Activated naive CD4-positive, alpha-beta T cell treated with anti-CD3 and anti-CD28 coated beads, Interleukin-2, amount 10 ng/mL, durations not matched to agents 7 days and 5 days (primary cell): ENCODE measurements at regions not wholly inside any gene's neighbourhood (a gene's known extent, or its start where the extent isn't known, plus 50 kb on each side); places are given as distances from the start of the nearest gene placed in this dataset.

Experiments used
- CTCF ChIA-PET: fragments of 350-600 bp; sonication (Branson Sonifier 250); formaldehyde crosslinking; loops from one replicate; lab custom pipeline; 2021; ENCODE audit warnings: antibody characterized with exemption; lab: Charles Lee
- DNase-seq: peaks from one replicate; pipeline ENCODE4 v3.0.0-alpha.2; 2020
- H3K27ac Mint-ChIP-seq: one replicate; pipeline ENCODE4 v1.8.0; 2021; ENCODE audit warnings: mild to moderate bottlenecking, moderate library complexity, mixed read lengths
- H3K27me3 Mint-ChIP-seq: one replicate; pipeline ENCODE4 v1.8.0; 2021; ENCODE audit warnings: mild to moderate bottlenecking, mixed read lengths
- H3K36me3 Mint-ChIP-seq: one replicate; pipeline ENCODE4 v1.8.0; 2021; ENCODE audit warnings: mixed read lengths
- H3K4me1 Mint-ChIP-seq: one replicate; pipeline ENCODE4 v1.8.0; 2021; ENCODE audit warnings: mixed read lengths
- H3K4me3 Mint-ChIP-seq: one replicate; pipeline ENCODE4 v1.8.0; 2021; ENCODE audit warnings: mild to moderate bottlenecking, moderate library complexity, mixed read lengths
- H3K9me3 Mint-ChIP-seq: one replicate; pipeline ENCODE4 v1.8.0; 2021; ENCODE audit warnings: mixed read lengths

GRCh38 chr3:127097072-127097405, 95.9 kb upstream of the PRR23E start:
- no peak for DNase-seq
- Mint-ChIP-seq H3K36me3 (no peaks in the 10 kb centered on the region), H3K27ac (no peak overlapping the region), H3K4me3 (no peak overlapping the region), H3K9me3 (no peaks in the 10 kb centered on the region), H3K4me1 (no peaks in the 10 kb centered on the region), H3K27me3 (peaks cover 3% of the 10 kb centered on the region)
- CTCF ChIA-PET = no interaction called here

GRCh38 chr3:127097481-127097880, 95.5 kb upstream of the PRR23E start:
- H3K4me1 Mint-ChIP-seq = no peaks in the 10 kb centered on the region
- peaks cover 3% of the 10 kb centered on the region for H3K27me3 Mint-ChIP-seq
- no peak for DNase-seq
- H3K9me3 Mint-ChIP-seq = no peaks in the 10 kb centered on the region
- CTCF ChIA-PET = no interaction called here
- no peak overlapping the region for H3K27ac Mint-ChIP-seq
- no peaks in the 10 kb centered on the region for H3K36me3 Mint-ChIP-seq
- no peak overlapping the region for H3K4me3 Mint-ChIP-seq

DNA sequence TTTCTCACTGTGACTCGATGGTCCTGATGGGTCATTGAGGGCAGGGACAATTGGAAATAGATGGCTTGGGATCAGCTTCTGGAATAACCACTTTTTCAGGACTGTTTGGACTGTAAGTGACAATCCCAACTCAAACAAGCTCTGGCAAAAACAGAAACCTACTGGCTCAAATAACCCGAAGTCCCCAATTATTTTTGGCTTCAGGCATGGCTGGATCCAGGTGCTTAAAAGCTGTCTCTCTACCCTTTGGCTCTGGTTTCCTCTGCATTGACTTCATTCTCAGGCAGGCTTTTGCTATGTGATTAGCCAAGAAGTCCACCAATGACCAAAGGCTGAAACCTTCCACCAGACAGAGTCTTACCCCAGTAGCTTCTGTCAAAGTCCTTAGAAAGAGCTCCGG, 92.9 kb upstream of the PRR23E start:
- Mint-ChIP-seq H3K27ac (no peak overlapping the region), H3K4me1 (no peaks in the 10 kb centered on the region), H3K4me3 (no peak overlapping the region), H3K36me3 (no peaks in the 10 kb centered on the region), H3K27me3 (peaks cover 3% of the 10 kb centered on the region), H3K9me3 (no peaks in the 10 kb centered on the region)
- CTCF ChIA-PET = no interaction called here
- DNase-seq = no peak

DNA sequence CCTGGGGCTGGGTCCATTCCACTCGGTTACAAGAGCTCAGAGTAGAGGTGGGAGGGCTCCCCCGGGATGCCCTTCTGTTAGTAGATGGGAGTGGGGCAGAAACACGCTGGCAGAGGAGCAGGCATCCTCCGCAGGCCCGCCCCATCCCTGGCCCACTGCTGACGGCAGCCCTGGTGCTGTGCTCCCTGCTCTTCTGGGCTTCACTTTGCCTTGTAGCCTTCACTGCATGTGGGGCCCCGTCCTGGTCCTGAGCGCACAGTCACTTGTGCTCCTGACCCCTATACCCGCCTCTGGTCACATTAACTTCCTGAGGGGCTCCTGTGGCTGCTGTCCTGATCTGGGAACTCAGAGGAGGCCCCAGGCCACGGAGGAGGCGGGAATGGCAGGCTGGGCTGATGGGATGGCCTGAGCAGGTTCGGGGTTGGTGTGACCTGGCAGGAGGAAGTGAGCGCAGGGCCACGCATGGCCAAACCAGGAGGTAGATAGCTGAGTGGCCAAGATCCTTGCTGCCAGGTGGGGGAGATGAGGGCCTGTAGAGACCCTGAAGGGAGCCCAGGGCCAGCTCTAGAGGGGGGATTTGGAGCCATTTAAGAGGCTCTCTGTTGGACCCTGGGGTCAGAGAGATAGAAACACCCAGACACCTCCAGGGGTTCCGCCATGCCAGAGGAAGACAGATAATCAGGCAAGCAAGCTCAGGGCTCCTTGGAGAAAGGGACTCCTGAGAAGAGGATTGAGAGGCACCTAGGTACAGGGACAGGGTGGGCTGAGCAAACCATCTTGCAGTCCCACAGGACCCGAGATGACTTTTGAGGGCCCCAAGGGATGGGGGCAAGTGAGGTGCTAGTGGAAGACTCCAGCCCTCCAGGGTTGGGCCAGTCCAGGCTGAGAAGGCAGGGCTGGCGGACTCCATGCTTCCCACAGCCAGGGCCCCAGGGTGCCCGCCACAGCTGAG, 92.2 kb upstream of the PRR23E start:
- no peaks in the 10 kb centered on the region for H3K36me3 Mint-ChIP-seq
- CTCF ChIA-PET = no interaction called here
- H3K4me3 Mint-ChIP-seq = no peak overlapping the region
- H3K9me3 Mint-ChIP-seq = no peaks in the 10 kb centered on the region
- H3K27ac Mint-ChIP-seq = no peak overlapping the region
- peaks cover 3% of the 10 kb centered on the region for H3K27me3 Mint-ChIP-seq
- H3K4me1 Mint-ChIP-seq = no peaks in the 10 kb centered on the region
- no peak for DNase-seq

DNA sequence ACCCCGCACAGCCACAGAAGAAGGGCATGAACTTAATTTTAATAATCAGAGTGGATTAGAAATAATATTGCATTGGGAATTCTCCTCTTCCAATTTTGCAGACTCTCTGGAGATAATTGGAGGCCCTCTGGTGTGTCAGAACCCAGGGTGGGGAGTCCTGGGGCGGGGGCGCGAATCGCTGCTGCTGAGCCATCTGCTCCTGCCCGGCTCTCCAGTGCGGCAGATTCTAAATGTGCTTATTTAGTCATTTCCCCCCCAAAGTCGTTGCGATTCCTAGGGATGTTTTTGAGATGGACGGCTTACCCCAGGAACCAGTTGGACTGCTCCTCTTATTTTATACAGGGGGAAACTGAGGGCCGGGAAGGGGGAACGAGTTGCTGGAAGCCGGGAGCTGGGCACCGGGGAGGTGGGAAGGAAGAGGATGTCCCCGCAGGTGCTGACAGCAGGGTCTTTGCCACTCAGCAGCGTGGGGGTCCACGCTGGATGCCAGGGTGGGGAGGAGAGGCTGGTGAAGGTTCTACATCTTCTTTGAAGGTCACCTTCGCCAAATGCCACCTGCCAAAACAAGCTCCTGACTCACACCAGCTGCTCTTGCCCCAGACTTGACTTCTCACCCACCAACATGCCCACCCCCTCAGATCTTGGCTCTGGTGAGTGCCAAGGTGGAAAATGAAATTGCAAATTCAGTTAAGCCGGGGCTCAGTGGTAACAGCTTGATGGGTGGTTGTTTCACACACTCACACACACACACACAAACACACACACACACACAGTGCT, 91.3 kb upstream of the PRR23E start:
- CTCF ChIA-PET = no interaction called here
- DNase-seq = no peak
- no peaks in the 10 kb centered on the region for H3K9me3 Mint-ChIP-seq
- no peak overlapping the region for H3K4me3 Mint-ChIP-seq
- no peaks in the 10 kb centered on the region for H3K36me3 Mint-ChIP-seq
- no peak overlapping the region for H3K27ac Mint-ChIP-seq
- no peaks in the 10 kb centered on the region for H3K4me1 Mint-ChIP-seq
- peaks cover 3% of the 10 kb centered on the region for H3K27me3 Mint-ChIP-seq

DNA sequence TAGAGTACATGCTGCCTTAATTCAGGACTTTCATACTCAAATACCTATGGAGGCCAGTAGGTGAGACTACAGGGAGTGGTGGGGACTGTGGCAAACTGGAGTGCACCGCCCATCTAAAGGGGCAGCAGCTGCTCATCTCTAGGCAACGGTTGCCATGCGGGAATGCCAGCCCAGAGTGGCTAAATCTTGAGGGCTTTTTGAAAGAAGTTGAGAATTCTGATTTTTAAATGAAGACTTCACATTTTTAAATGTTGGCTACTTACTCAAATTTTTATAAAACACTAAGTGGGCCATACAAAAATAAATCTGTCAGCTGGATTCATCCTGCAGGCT, 90.8 kb upstream of the PRR23E start:
- CTCF ChIA-PET = no interaction called here
- no peak for DNase-seq
- Mint-ChIP-seq H3K4me3 (no peak overlapping the region), H3K36me3 (no peaks in the 10 kb centered on the region), H3K4me1 (no peaks in the 10 kb centered on the region), H3K27ac (no peak overlapping the region), H3K9me3 (no peaks in the 10 kb centered on the region), H3K27me3 (peaks cover 3% of the 10 kb centered on the region)

- H3K27me3 Mint-ChIP-seq = peaks cover 3% of the 10 kb centered on the region
- H3K27ac Mint-ChIP-seq = no peak overlapping the region
- CTCF ChIA-PET = no interaction called here
- no peaks in the 10 kb centered on the region for H3K4me1 Mint-ChIP-seq
- H3K36me3 Mint-ChIP-seq = no peaks in the 10 kb centered on the region
- H3K9me3 Mint-ChIP-seq = no peaks in the 10 kb centered on the region
- H3K4me3 Mint-ChIP-seq = no peak overlapping the region
- DNase-seq = no peak
These were observed 90.3 kb upstream of the PRR23E start for GRCh38 chr3:127102587-127102986.

GRCh38 chr3:127103080-127103479, 89.9 kb upstream of the PRR23E start:
- no peak for DNase-seq
- Mint-ChIP-seq H3K4me3 (no peak overlapping the region), H3K4me1 (no peaks in the 10 kb centered on the region), H3K27me3 (peaks cover 3% of the 10 kb centered on the region), H3K9me3 (no peaks in the 10 kb centered on the region), H3K36me3 (no peaks in the 10 kb centered on the region), H3K27ac (no peak overlapping the region)
- CTCF ChIA-PET = no interaction called here

- Mint-ChIP-seq H3K4me3 (no peak overlapping the region), H3K4me1 (no peaks in the 10 kb centered on the region), H3K9me3 (no peaks in the 10 kb centered on the region), H3K27me3 (peaks cover 3% of the 10 kb centered on the region), H3K27ac (no peak overlapping the region), H3K36me3 (no peaks in the 10 kb centered on the region)
- CTCF ChIA-PET = interaction anchor here (1.3 kb wide), 1 partner anchor 352 kb away, joined by 4 read pairs; no protein-coding TSS in a partner anchor
- no peak for DNase-seq
These were observed 88.3 kb upstream of the PRR23E start for GRCh38 chr3:127104586-127104985.

DNA sequence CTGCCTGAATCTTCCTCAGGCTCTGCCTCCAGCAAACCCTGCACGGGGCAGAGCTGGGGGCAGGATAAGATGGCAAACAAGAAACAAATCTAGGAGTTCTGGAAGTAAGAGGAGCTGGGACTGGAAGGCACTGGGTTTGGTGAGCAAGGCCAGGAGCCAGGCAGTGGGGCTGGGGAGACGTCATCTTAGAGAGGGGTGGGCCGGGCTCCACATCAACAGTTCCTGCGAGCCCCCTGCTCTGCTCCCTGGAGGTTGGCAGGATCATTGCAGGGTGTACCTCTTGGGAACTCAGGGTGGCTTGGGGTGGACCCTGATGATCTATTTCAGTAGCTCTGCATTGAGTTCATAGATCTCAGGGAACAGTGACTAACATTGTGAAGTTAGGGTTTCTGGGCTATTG, 87.3 kb upstream of the PRR23E start:
- CTCF ChIA-PET = interaction anchor here (1.3 kb wide), 1 partner anchor 353 kb away, joined by 4 read pairs; no protein-coding TSS in a partner anchor

DNA sequence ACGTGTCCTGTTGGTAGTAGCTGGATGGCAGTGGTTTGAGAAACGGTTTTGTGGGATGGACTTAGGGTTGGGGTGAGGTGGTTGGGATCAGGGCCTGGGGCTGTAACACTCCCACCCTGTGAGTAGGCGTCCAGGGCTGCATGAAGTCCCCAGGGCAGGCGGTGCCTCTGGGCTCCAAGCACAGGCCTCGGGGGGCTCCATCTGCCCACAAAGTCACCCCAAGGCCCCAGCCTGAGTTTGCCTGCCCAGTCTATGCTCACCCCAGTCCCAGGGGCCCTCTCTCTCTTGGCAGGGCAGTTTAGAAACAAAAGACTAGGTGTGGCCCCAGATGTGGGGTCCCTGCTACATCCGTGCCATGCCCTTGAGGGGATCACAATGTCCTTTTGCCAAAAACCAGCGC, 86.9 kb upstream of the PRR23E start:
- Mint-ChIP-seq H3K4me1 (no peaks in the 10 kb centered on the region), H3K9me3 (no peaks in the 10 kb centered on the region), H3K4me3 (no peak overlapping the region), H3K27ac (no peak overlapping the region), H3K27me3 (peaks cover 4% of the 10 kb centered on the region), H3K36me3 (no peaks in the 10 kb centered on the region)
- CTCF ChIA-PET = no interaction called here
- no peak for DNase-seq

More for the DNA sequence above, 87.3 kb upstream of the PRR23E start:
- DNase-seq = no peak
- Mint-ChIP-seq H3K9me3 (no peaks in the 10 kb centered on the region), H3K4me1 (no peaks in the 10 kb centered on the region), H3K36me3 (no peaks in the 10 kb centered on the region), H3K27ac (no peak overlapping the region), H3K4me3 (no peak overlapping the region), H3K27me3 (peaks cover 8% of the 10 kb centered on the region)

- CTCF ChIA-PET = no interaction called here
- DNase-seq = no peak
- Mint-ChIP-seq H3K4me1 (no peaks in the 10 kb centered on the region), H3K27ac (no peak overlapping the region), H3K4me3 (no peak overlapping the region), H3K9me3 (no peaks in the 10 kb centered on the region), H3K27me3 (peaks cover 4% of the 10 kb centered on the region), H3K36me3 (no peaks in the 10 kb centered on the region)
These were observed 86.5 kb upstream of the PRR23E start for GRCh38 chr3:127106456-127106855.

DNA sequence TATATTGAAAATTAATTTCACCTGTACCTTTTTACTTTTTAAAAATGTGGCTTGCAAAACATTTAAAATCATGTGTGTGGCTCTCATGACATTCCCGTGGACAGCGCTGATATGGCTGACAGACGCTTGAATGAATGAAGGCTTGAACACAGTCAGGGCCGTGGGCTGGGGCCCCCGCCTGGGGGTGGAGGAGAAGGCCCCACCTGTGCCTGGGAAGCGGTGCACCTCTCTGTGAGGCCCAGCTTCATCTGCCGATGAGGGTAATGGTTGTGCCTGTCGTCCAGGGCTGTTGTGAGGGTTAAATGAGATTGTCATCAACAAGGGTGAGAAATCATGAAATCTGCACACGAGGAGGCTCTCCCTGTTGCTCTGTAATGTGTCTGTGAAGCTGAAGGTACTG, 85.9 kb upstream of the PRR23E start:
- no peak for DNase-seq
- no peak overlapping the region for H3K4me3 Mint-ChIP-seq
- H3K36me3 Mint-ChIP-seq = no peaks in the 10 kb centered on the region
- H3K27me3 Mint-ChIP-seq = peaks cover 4% of the 10 kb centered on the region
- no peaks in the 10 kb centered on the region for H3K9me3 Mint-ChIP-seq
- no peak overlapping the region for H3K27ac Mint-ChIP-seq
- CTCF ChIA-PET = no interaction called here
- H3K4me1 Mint-ChIP-seq = no peaks in the 10 kb centered on the region

DNA sequence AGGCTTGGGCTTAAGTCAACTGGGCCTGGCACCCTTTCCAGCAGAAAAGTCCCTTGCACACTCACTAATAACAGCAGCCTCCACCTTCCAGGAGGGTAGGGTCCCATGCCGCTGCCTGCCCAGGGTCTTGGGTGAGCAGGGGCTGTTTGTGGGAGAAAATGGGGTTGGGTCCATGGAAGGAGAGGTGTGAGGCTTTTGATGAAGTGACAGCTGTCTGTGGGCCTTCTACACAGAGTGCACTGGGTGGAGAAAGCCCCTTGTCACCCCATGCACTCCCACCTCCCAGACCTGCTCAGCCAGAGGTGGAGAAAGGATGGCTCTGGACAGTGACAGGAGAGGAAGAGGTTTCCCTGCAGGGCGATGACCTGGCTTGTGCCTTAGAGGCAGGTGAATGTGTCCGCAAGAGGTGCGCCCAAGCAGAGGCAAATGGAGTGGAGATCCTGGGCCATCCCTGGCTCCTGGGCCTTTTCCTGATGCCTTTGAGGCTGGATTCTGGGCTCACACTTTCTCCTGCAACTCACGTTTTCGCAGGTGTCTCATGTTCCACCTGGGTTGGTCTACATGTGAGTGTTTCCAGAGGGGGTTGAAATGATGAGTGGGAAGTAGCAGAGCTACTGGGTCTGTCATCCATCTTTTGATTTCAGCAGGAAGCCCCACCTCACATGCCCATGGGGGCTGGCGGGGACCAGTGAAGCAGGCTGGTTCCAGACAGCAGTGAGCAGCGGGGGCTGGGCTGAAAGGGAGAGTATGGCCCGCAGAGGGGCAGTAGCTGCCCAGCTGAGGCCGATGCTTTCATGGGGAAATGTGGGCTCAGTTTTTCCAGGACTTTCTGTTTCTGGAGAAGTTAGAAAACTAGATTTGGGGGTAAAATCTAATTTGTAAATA, 85.2 kb upstream of the PRR23E start:
- Mint-ChIP-seq H3K27me3 (peaks cover 4% of the 10 kb centered on the region), H3K27ac (no peak overlapping the region), H3K36me3 (no peaks in the 10 kb centered on the region), H3K4me1 (no peaks in the 10 kb centered on the region), H3K4me3 (no peak overlapping the region), H3K9me3 (peaks cover 4% of the 10 kb centered on the region)
- DNase-seq = no peak
- CTCF ChIA-PET = no interaction called here
